Vagina (tissue), 2 donors: ENCODE measurements at regions not wholly inside any gene's neighbourhood (a gene's known extent, or its start where the extent isn't known, plus 50 kb on each side); places are given as distances from the start of the nearest gene placed in this dataset.

ENCODE experiments used
- DNase-seq, 2 donors: peaks; one replicate each; pipeline ENCODE4 v3.0.0-alpha.2; 2017; ENCODE audit errors: extremely low spot score in 2 of 2
- H3K27ac ChIP-seq: fragments of 200-600 bp; sonication (generic); one replicate; pipeline ENCODE4 v1.5.1; 2019
- H3K27me3 ChIP-seq: fragments of 200-600 bp; sonication (generic); one replicate; pipeline ENCODE4 v1.5.1; 2019
- H3K36me3 ChIP-seq, 2 donors: fragments of 200-600 bp; sonication (generic); one replicate each; pipeline ENCODE4 v1.5.1; 2017 to 2019
- H3K4me1 ChIP-seq: fragments of 200-600 bp; sonication (generic); one replicate; pipeline ENCODE4 v1.5.1; 2019
- H3K4me3 ChIP-seq, 2 donors: fragments of 200-600 bp; sonication (generic); 1 replicate in 1 of 2; 2 replicates in 1 of 2; pipeline ENCODE4 v1.5.1; 2016 to 2019
- H3K9me3 ChIP-seq: fragments of 200-600 bp; sonication (generic); one replicate; pipeline ENCODE4 v1.5.1; 2019
- POLR2A ChIP-seq, 2 donors: fragments of 450-650 bp; IDR thresholded peaks; one replicate each; pipeline ENCODE4 v1.6.1; 2017; ENCODE audit warnings: antibody characterized with exemption in 2 of 2, mild to moderate bottlenecking in 2 of 2, moderate library complexity in 2 of 2
- POLR2AphosphoS5 ChIP-seq, 2 donors: sonication (generic); formaldehyde crosslinking; IDR thresholded peaks; one replicate each; pipeline ENCODE4 v1.9.0; 2017; ENCODE audit warnings: antibody characterized with exemption in 2 of 2, mild to moderate bottlenecking in 2 of 2, low read depth in 1 of 2; ENCODE audit not compliant: insufficient read depth in 1 of 2
- intact Hi-C: fragments of 100-400 bp; cut with DNase I; formaldehyde crosslinking; loops from one replicate; pipeline ENCODE4 v1.15.1; 2023
- TF ChIP-seq, protein P1 (sequence below), 3 experiments: fragments of 450-650 bp in 2 of 3; fragments of 200-600 bp in 1 of 3; sonication (generic) in 1 of 3; IDR thresholded peaks; one replicate each; pipeline ENCODE4 v1.5.1; 2017 to 2019; ENCODE audit warnings: antibody characterized with exemption in 3 of 3, mild to moderate bottlenecking in 2 of 3, moderate library complexity in 2 of 3

DNA sequence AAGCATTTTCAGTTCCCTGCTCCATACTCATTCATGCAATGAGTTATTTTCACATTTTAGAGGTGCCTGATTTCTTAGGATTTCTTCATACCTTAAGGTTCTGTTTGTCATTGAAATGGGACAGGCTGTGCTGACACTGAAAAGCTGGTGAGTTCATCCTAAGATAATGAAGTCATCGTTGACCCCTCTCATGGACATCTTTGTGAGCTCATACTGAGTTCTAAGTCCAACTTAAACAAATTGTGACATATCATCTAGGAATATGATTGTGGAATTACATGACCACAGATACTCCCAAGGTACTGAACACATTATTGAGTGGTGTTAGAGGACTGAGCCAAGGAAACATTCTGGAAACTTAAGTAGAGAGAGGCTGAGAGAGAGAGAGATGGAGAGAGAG lies 224.8 kb upstream of the JAG1 start:
- Histone ChIP-seq H3K27ac (no peak overlapping the region), H3K36me3 (no peaks in the 10 kb centered on the region), H3K4me1 (peaks cover 6% of the 10 kb centered on the region), H3K27me3 (no peaks in the 10 kb centered on the region), H3K4me3 (no peak overlapping the region), H3K9me3 (no peaks in the 10 kb centered on the region)
- intact Hi-C loops, result no loop called here
- no peak for DNase-seq
- TF ChIP-seq, protein P1, sequence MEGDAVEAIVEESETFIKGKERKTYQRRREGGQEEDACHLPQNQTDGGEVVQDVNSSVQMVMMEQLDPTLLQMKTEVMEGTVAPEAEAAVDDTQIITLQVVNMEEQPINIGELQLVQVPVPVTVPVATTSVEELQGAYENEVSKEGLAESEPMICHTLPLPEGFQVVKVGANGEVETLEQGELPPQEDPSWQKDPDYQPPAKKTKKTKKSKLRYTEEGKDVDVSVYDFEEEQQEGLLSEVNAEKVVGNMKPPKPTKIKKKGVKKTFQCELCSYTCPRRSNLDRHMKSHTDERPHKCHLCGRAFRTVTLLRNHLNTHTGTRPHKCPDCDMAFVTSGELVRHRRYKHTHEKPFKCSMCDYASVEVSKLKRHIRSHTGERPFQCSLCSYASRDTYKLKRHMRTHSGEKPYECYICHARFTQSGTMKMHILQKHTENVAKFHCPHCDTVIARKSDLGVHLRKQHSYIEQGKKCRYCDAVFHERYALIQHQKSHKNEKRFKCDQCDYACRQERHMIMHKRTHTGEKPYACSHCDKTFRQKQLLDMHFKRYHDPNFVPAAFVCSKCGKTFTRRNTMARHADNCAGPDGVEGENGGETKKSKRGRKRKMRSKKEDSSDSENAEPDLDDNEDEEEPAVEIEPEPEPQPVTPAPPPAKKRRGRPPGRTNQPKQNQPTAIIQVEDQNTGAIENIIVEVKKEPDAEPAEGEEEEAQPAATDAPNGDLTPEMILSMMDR (IDR thresholded peaks at IDR 0.05), result no peak
- no peak for TF ChIP-seq POLR2A (IDR thresholded peaks at IDR 0.05)

DNA sequence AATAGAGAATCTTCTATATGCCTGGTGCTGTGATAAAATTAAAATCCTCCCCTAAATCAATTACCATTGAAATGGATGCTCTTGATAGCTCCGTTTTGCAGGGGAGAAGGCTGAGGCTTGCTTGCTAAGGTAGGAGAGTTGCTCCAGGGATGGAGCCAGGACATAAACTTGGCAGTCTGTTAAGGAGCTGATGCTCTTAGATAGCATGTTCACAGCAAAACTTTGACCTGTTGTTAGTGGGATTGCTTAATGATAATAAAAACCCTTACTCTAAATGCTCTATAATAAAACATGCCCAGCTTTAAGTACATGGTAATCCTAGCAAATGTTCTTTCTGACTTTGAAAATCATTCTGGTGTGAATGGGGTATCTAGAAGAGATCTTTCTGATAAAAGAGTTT lies 228.4 kb upstream of the JAG1 start:
- Histone ChIP-seq H3K4me3 (no peak overlapping the region), H3K27me3 (no peaks in the 10 kb centered on the region), H3K27ac (no peak overlapping the region), H3K4me1 (peaks cover 8% of the 10 kb centered on the region), H3K9me3 (no peaks in the 10 kb centered on the region), H3K36me3 (no peaks in the 10 kb centered on the region)
- no peak for DNase-seq
- intact Hi-C loops, result no loop called here
- no peak for TF ChIP-seq POLR2A (IDR thresholded peaks at IDR 0.05)
- TF ChIP-seq POLR2AphosphoS5 (IDR thresholded peaks at IDR 0.05; ENCODE audit: insufficient read depth in 1 of 2, low read depth in 1 of 2), result no peak
- TF ChIP-seq, protein P1 (IDR thresholded peaks at IDR 0.05), result no peak

DNA sequence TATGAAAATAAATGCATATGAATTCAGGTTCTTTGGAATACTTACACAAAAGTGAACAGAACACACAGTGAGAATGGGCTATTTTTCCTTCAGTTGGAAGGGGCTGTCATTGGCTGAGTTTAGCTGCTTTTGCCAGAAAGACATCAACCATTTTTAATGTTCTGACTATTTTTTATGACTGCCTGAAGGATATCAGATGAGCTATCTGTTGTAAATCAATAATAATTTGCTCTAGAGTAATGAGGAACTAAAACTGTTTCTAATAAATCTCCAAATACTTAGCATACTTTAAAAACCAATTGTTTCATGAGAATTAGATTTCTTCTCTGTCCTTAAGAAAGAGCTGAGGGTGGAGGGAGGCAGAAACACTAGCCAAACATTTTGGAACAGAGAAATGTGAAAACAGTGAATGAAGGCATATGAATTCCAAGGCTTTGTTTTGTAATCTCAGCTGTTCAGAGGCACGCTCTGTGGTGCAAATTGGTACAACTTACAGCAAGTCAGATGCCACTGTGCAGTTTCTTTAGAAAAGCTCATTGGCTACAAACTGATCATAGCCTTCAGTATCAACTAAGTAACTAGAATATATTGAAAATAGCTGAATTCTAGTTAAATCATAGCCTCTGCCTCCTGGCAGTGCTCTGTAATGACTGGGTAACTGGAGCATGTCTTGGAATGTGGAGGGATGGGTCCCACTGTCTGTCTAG lies 228.9 kb upstream of the JAG1 start:
- no peak overlapping the region for H3K4me3 ChIP-seq
- peaks cover 8% of the 10 kb centered on the region for H3K4me1 ChIP-seq
- H3K27me3 ChIP-seq, result no peaks in the 10 kb centered on the region
- no peak overlapping the region for H3K27ac ChIP-seq
- TF ChIP-seq, protein P1 (IDR thresholded peaks at IDR 0.05), result no peak
- TF ChIP-seq POLR2A (IDR thresholded peaks at IDR 0.05), result no peak
- no peak for TF ChIP-seq POLR2AphosphoS5 (IDR thresholded peaks at IDR 0.05; ENCODE audit: insufficient read depth in 1 of 2, low read depth in 1 of 2)
- H3K36me3 ChIP-seq, result no peaks in the 10 kb centered on the region
- no peak for DNase-seq
- no peaks in the 10 kb centered on the region for H3K9me3 ChIP-seq
- intact Hi-C loops, result no loop called here

- Histone ChIP-seq H3K9me3 (no peaks in the 10 kb centered on the region), H3K27me3 (no peaks in the 10 kb centered on the region), H3K36me3 (no peaks in the 10 kb centered on the region), H3K4me3 (no peak overlapping the region), H3K4me1 (peaks cover 8% of the 10 kb centered on the region), H3K27ac (no peak overlapping the region)
- DNase-seq, result no peak
- intact Hi-C loops, result no loop called here
- TF ChIP-seq POLR2A (IDR thresholded peaks at IDR 0.05) (no peak), POLR2AphosphoS5 (IDR thresholded peaks at IDR 0.05; ENCODE audit: insufficient read depth in 1 of 2, low read depth in 1 of 2) (no peak)
- TF ChIP-seq, protein P1 (IDR thresholded peaks at IDR 0.05), result no peak
These were observed 233.0 kb upstream of the JAG1 start for GRCh38 chr20:10906834-10907233.

GRCh38 chr20:10909803-10910202 lies 236.0 kb upstream of the JAG1 start:
- intact Hi-C loops, result no loop called here
- H3K27ac ChIP-seq, result no peak overlapping the region
- H3K9me3 ChIP-seq, result no peaks in the 10 kb centered on the region
- TF ChIP-seq, protein P1 (IDR thresholded peaks at IDR 0.05), result no peak
- H3K36me3 ChIP-seq, result no peaks in the 10 kb centered on the region
- DNase-seq, result no peak
- H3K27me3 ChIP-seq, result no peaks in the 10 kb centered on the region
- H3K4me1 ChIP-seq, result no peaks in the 10 kb centered on the region
- no peak overlapping the region for H3K4me3 ChIP-seq
